Mesothelial cell of epicardium (in vitro differentiated cells): ENCODE measurements at regions not wholly inside any gene's neighbourhood (a gene's known extent, or its start where the extent isn't known, plus 50 kb on each side); places are given as distances from the start of the nearest gene placed in this dataset.

ENCODE experiments used
- DNase-seq, 2 experiments: peaks; one replicate each; pipeline ENCODE4 v3.0.0; 2021; ENCODE audit warnings: low spot score in 2 of 2; ENCODE audit not compliant: unreplicated experiment in 2 of 2
- H3K27ac Mint-ChIP-seq: 2 replicates; pipeline ENCODE4 v1.8.0; 2021; ENCODE audit warnings: mixed read lengths
- H3K27me3 Mint-ChIP-seq: 2 replicates; pipeline ENCODE4 v1.8.0; 2021; ENCODE audit warnings: low read depth, mixed read lengths
- H3K36me3 Mint-ChIP-seq: 2 replicates; pipeline ENCODE4 v1.8.0; 2021; ENCODE audit warnings: mixed read lengths
- H3K4me1 Mint-ChIP-seq: 2 replicates; pipeline ENCODE4 v1.8.0; 2021; ENCODE audit warnings: mixed read lengths
- H3K4me3 Mint-ChIP-seq: 2 replicates; pipeline ENCODE4 v1.8.0; 2021; ENCODE audit warnings: mild to moderate bottlenecking, moderate library complexity, mixed read lengths
- H3K9me3 Mint-ChIP-seq: 2 replicates; pipeline ENCODE4 v1.8.0; 2021; ENCODE audit warnings: mixed read lengths
- CTCF ChIP-seq: fragments of 200-600 bp; sonication (generic); IDR thresholded peaks from one replicate; pipeline ENCODE4 v1.5.0; 2021; ENCODE audit warnings: antibody characterized with exemption; ENCODE audit not compliant: unreplicated experiment

GRCh38 chr2:129478902-129479517 lies 500.5 kb upstream of the RAB6C start:
- H3K27me3 Mint-ChIP-seq = peaks cover 46% of the 10 kb centered on the region
- no peaks in the 10 kb centered on the region for H3K36me3 Mint-ChIP-seq
- peaks cover 9% of the 10 kb centered on the region for H3K4me1 Mint-ChIP-seq
- no peak overlapping the region for H3K4me3 Mint-ChIP-seq
- DNase-seq = no peak
- H3K27ac Mint-ChIP-seq = no peak overlapping the region
- H3K9me3 Mint-ChIP-seq = peaks cover 16% of the 10 kb centered on the region
- no peak for TF ChIP-seq CTCF

GRCh38 chr2:129479892-129480291 lies 499.6 kb upstream of the RAB6C start:
- H3K36me3 Mint-ChIP-seq = no peaks in the 10 kb centered on the region
- H3K27ac Mint-ChIP-seq = no peak overlapping the region
- H3K4me1 Mint-ChIP-seq = peaks cover 9% of the 10 kb centered on the region
- no peak for DNase-seq
- no peak overlapping the region for H3K4me3 Mint-ChIP-seq
- no peak for TF ChIP-seq CTCF
- peaks cover 13% of the 10 kb centered on the region for H3K9me3 Mint-ChIP-seq
- peaks cover 45% of the 10 kb centered on the region for H3K27me3 Mint-ChIP-seq

GRCh38 chr2:129480790-129481189 lies 498.7 kb upstream of the RAB6C start:
- H3K9me3 Mint-ChIP-seq = peaks cover 6% of the 10 kb centered on the region
- H3K4me1 Mint-ChIP-seq = peaks cover 9% of the 10 kb centered on the region
- no peak for DNase-seq
- H3K4me3 Mint-ChIP-seq = no peak overlapping the region
- no peak overlapping the region for H3K27ac Mint-ChIP-seq
- TF ChIP-seq CTCF = no peak
- H3K36me3 Mint-ChIP-seq = no peaks in the 10 kb centered on the region
- H3K27me3 Mint-ChIP-seq = peaks cover 45% of the 10 kb centered on the region

- no peak for TF ChIP-seq CTCF
- DNase-seq = no peak
- peaks cover 9% of the 10 kb centered on the region for H3K4me1 Mint-ChIP-seq
- H3K4me3 Mint-ChIP-seq = no peak overlapping the region
- H3K27ac Mint-ChIP-seq = no peak overlapping the region
- peaks cover 40% of the 10 kb centered on the region for H3K27me3 Mint-ChIP-seq
- H3K36me3 Mint-ChIP-seq = no peaks in the 10 kb centered on the region
- no peaks in the 10 kb centered on the region for H3K9me3 Mint-ChIP-seq
Observed at GRCh38 chr2:129481306-129482219, 497.9 kb upstream of the RAB6C start.

- no peak for TF ChIP-seq CTCF
- no peak overlapping the region for H3K27ac Mint-ChIP-seq
- H3K27me3 Mint-ChIP-seq = peaks cover 37% of the 10 kb centered on the region
- peaks cover 3% of the 10 kb centered on the region for H3K9me3 Mint-ChIP-seq
- H3K36me3 Mint-ChIP-seq = no peaks in the 10 kb centered on the region
- DNase-seq = no peak
- H3K4me1 Mint-ChIP-seq = peaks cover 9% of the 10 kb centered on the region
- no peak overlapping the region for H3K4me3 Mint-ChIP-seq
Observed at GRCh38 chr2:129482626-129483025, 496.8 kb upstream of the RAB6C start.
